ENCODE measurements at regions not wholly inside any gene's neighbourhood (a gene's known extent, or its start where the extent isn't known, plus 50 kb on each side); places are given as distances from the start of the nearest gene placed in this dataset.
"Not testable (repeated sequence)": the region's sequence is repeated elsewhere in the genome, so short reads cannot be mapped to it uniquely, and the experiment has no call there.

GRCh38 chr4:74555843-74556242, 110.9 kb downstream of the AREG start:
- no peak for TF ChIP-seq CTCF (IDR thresholded peaks at IDR 0.05; ENCODE audit: borderline replicate concordance, insufficient read depth, low read depth, low read length)
- no peak overlapping the region for H3K4me3 ChIP-seq (ENCODE audit: low read depth, low read length)

GRCh38 chr4:74559853-74560252, 114.9 kb downstream of the AREG start:
- H3K4me3 ChIP-seq (ENCODE audit: low read depth, low read length) = no peak overlapping the region
- TF ChIP-seq CTCF (IDR thresholded peaks at IDR 0.05; ENCODE audit: borderline replicate concordance, insufficient read depth, low read depth, low read length) = no peak

GRCh38 chr4:74567981-74568380, 123.0 kb downstream of the AREG start:
- no peak overlapping the region for H3K4me3 ChIP-seq (ENCODE audit: low read depth, low read length)
- no peak for TF ChIP-seq CTCF (IDR thresholded peaks at IDR 0.05; ENCODE audit: borderline replicate concordance, insufficient read depth, low read depth, low read length)

- no peak for TF ChIP-seq CTCF (IDR thresholded peaks at IDR 0.05; ENCODE audit: borderline replicate concordance, insufficient read depth, low read depth, low read length)
- no peak overlapping the region for H3K4me3 ChIP-seq (ENCODE audit: low read depth, low read length)
Observed at GRCh38 chr4:74570095-74570494, 125.2 kb downstream of the AREG start.

- TF ChIP-seq CTCF (IDR thresholded peaks at IDR 0.05; ENCODE audit: borderline replicate concordance, insufficient read depth, low read depth, low read length) = no peak
- no peak overlapping the region for H3K4me3 ChIP-seq (ENCODE audit: low read depth, low read length)
Observed at GRCh38 chr4:74578329-74578728, 133.4 kb downstream of the AREG start.

- not testable (repeated sequence) for H3K4me3 ChIP-seq (ENCODE audit: low read depth, low read length)
Observed at GRCh38 chr4:74578865-74579264, 133.9 kb downstream of the AREG start.

- no peak overlapping the region for H3K4me3 ChIP-seq (ENCODE audit: low read depth, low read length)
- TF ChIP-seq CTCF (IDR thresholded peaks at IDR 0.05; ENCODE audit: borderline replicate concordance, insufficient read depth, low read depth, low read length) = no peak
Observed at GRCh38 chr4:74583089-74583700, 138.3 kb downstream of the AREG start.

- no peak overlapping the region for H3K4me3 ChIP-seq (ENCODE audit: low read depth, low read length)
- TF ChIP-seq CTCF (IDR thresholded peaks at IDR 0.05; ENCODE audit: borderline replicate concordance, insufficient read depth, low read depth, low read length) = no peak
Observed at GRCh38 chr4:74583757-74584156, 138.8 kb downstream of the AREG start.
